AG20443 (cell line): ENCODE measurements at regions not wholly inside any gene's neighbourhood (a gene's known extent, or its start where the extent isn't known, plus 50 kb on each side); places are given as distances from the start of the nearest gene placed in this dataset.

Experiments
- DNase-seq: peaks from one replicate; pipeline ENCODE4 v3.0.0; 2012; ENCODE audit warnings: low spot score, mixed read lengths

GRCh38 chr2:7891312-7891711, 790.5 kb upstream of the ID2 start:
- DNase-seq = no peak

- no peak for DNase-seq
These were observed 786.6 kb upstream of the ID2 start for GRCh38 chr2:7895289-7895688.

GRCh38 chr2:7896940-7897487, 784.8 kb upstream of the ID2 start:
- DNase-seq = no peak

GRCh38 chr2:7899241-7899640, 782.6 kb upstream of the ID2 start:
- DNase-seq = no peak

GRCh38 chr2:7899923-7900322, 781.9 kb upstream of the ID2 start:
- DNase-seq = no peak

- DNase-seq = no peak
These were observed 781.3 kb upstream of the ID2 start for GRCh38 chr2:7900593-7900992.

GRCh38 chr2:7902251-7902765, 779.5 kb upstream of the ID2 start:
- DNase-seq = no peak

GRCh38 chr2:7904319-7904718, 777.5 kb upstream of the ID2 start:
- no peak for DNase-seq

- no peak for DNase-seq
These were observed 776.1 kb upstream of the ID2 start for GRCh38 chr2:7905756-7906155.

- no peak for DNase-seq
These were observed 775.4 kb upstream of the ID2 start for GRCh38 chr2:7906431-7906830.

- no peak for DNase-seq
These were observed 774.8 kb upstream of the ID2 start for GRCh38 chr2:7907041-7907440.

GRCh38 chr2:7910752-7911151, 771.1 kb upstream of the ID2 start:
- DNase-seq = no peak

- DNase-seq = no peak
These were observed 770.7 kb upstream of the ID2 start for GRCh38 chr2:7911196-7911595.

GRCh38 chr2:7913974-7914373, 767.9 kb upstream of the ID2 start:
- no peak for DNase-seq

- peak; percentile 59 for DNase-seq
These were observed 766.4 kb upstream of the ID2 start for GRCh38 chr2:7915302-7916091.

GRCh38 chr2:7916670-7917069, 765.2 kb upstream of the ID2 start:
- DNase-seq = no peak

GRCh38 chr2:7919510-7919909, 762.3 kb upstream of the ID2 start:
- no peak for DNase-seq

- DNase-seq = no peak
These were observed 757.7 kb upstream of the ID2 start for GRCh38 chr2:7924023-7924762.

GRCh38 chr2:7925506-7925905, 756.4 kb upstream of the ID2 start:
- no peak for DNase-seq

GRCh38 chr2:7927691-7928090, 754.2 kb upstream of the ID2 start:
- peak; percentile 48 for DNase-seq

- no peak for DNase-seq
These were observed 752.6 kb upstream of the ID2 start for GRCh38 chr2:7929281-7929680.

- DNase-seq = no peak
These were observed 750.8 kb upstream of the ID2 start for GRCh38 chr2:7930800-7931635.
